Ishikawa (cell line): ENCODE measurements at regions not wholly inside any gene's neighbourhood (a gene's known extent, or its start where the extent isn't known, plus 50 kb on each side); places are given as distances from the start of the nearest gene placed in this dataset.

Experiments used
- CEBPB ChIP-seq: IDR thresholded peaks from 2 replicates; pipeline ENCODE4 v1.6.1; 2012
- CREB1 ChIP-seq: IDR thresholded peaks from 2 replicates; pipeline ENCODE4 v1.6.1; 2012; ENCODE audit warnings: low read depth
- EGR1 ChIP-seq: IDR thresholded peaks from 2 replicates; pipeline ENCODE4 v1.6.1; 2012
- EP300 ChIP-seq: IDR thresholded peaks from 2 replicates; pipeline ENCODE4 v1.6.1; 2012; ENCODE audit warnings: borderline replicate concordance
- FOXM1 ChIP-seq: IDR thresholded peaks from 2 replicates; pipeline ENCODE4 v1.6.1; 2012; ENCODE audit warnings: low read depth, borderline replicate concordance
- MAX ChIP-seq: IDR thresholded peaks from 2 replicates; pipeline ENCODE4 v1.6.1; 2012
- NFIC ChIP-seq: IDR thresholded peaks from 2 replicates; pipeline ENCODE4 v1.6.1; 2012
- RAD21 ChIP-seq: IDR thresholded peaks from 2 replicates; pipeline ENCODE4 v1.6.1; 2012; ENCODE audit warnings: low read depth
- REST ChIP-seq: IDR thresholded peaks from 2 replicates; pipeline ENCODE4 v1.6.1; 2012; ENCODE audit warnings: low read depth, mild to moderate bottlenecking
- TAF1 ChIP-seq: IDR thresholded peaks from 2 replicates; pipeline ENCODE4 v1.6.1; 2012; ENCODE audit warnings: low read depth, mild to moderate bottlenecking
- TCF12 ChIP-seq: IDR thresholded peaks from 2 replicates; pipeline ENCODE4 v1.6.1; 2012; ENCODE audit warnings: low read depth
- TEAD4 ChIP-seq: IDR thresholded peaks from 2 replicates; pipeline ENCODE4 v1.6.1; 2012
- USF1 ChIP-seq: IDR thresholded peaks from 2 replicates; pipeline ENCODE4 v1.6.1; 2012
- YY1 ChIP-seq: IDR thresholded peaks from 2 replicates; pipeline ENCODE4 v1.6.1; 2012; ENCODE audit warnings: low read depth
- ZBTB7A ChIP-seq: IDR thresholded peaks from 2 replicates; pipeline ENCODE4 v1.6.1; 2012; ENCODE audit warnings: low read depth

GRCh38 chr6:113142671-113143174 is 714.4 kb upstream of the MARCKS start:
- TF ChIP-seq TCF12 (no peak), NFIC (no peak), USF1 (no peak), FOXM1 (no peak), TAF1 (no peak), ZBTB7A (no peak), CEBPB (no peak), REST (no peak)

GRCh38 chr6:113143206-113143605 is 713.9 kb upstream of the MARCKS start:
- TF ChIP-seq TAF1 (no peak), EP300 (no peak), MAX (no peak), REST (no peak), YY1 (no peak), NFIC (no peak), RAD21 (no peak)

- no peak for TF ChIP-seq CREB1
- no peak for TF ChIP-seq TEAD4
- TF ChIP-seq CEBPB = no peak
- TF ChIP-seq RAD21 = no peak
- TF ChIP-seq YY1 = no peak
- no peak for TF ChIP-seq TAF1
- TF ChIP-seq MAX = no peak
- no peak for TF ChIP-seq EP300
- TF ChIP-seq TCF12 = no peak
- TF ChIP-seq REST = no peak
- no peak for TF ChIP-seq EGR1
- TF ChIP-seq FOXM1 = no peak
- no peak for TF ChIP-seq ZBTB7A
- TF ChIP-seq USF1 = no peak
- no peak for TF ChIP-seq NFIC
Measured at GRCh38 chr6:113144117-113144516, 713.0 kb upstream of the MARCKS start.

- TF ChIP-seq CREB1 (no peak), FOXM1 (no peak), TEAD4 (no peak), REST (no peak), NFIC (no peak), RAD21 (no peak), ZBTB7A (no peak), CEBPB (no peak), TAF1 (no peak), USF1 (no peak), YY1 (no peak), EGR1 (no peak), MAX (no peak), EP300 (no peak), TCF12 (no peak)
Measured at GRCh38 chr6:113146878-113147277, 710.3 kb upstream of the MARCKS start.
